Ureter (tissue), 1 donor: ENCODE measurements at regions not wholly inside any gene's neighbourhood (a gene's known extent, or its start where the extent isn't known, plus 50 kb on each side); places are given as distances from the start of the nearest gene placed in this dataset.
"Not testable (repeated sequence)": the region's sequence is repeated elsewhere in the genome, so short reads cannot be mapped to it uniquely, and the experiment has no call there.

Experiments
- DNase-seq: peaks from one replicate; pipeline ENCODE4 v3.0.0-alpha.2; 2020; ENCODE audit warnings: low spot score
- donor health status: DM: yes; HTN: yes; CAD: no.

- no peak for DNase-seq
These were observed 980.9 kb downstream of the GATA3 start for GRCh38 chr10:9035355-9035754.

GRCh38 chr10:9036711-9037204, 982.3 kb downstream of the GATA3 start:
- DNase-seq = no peak

GRCh38 chr10:9038146-9038714, 983.7 kb downstream of the GATA3 start:
- no peak for DNase-seq

- DNase-seq = no peak
These were observed 989.0 kb downstream of the GATA3 start for GRCh38 chr10:9043466-9043865.

GRCh38 chr10:9045311-9045710, 990.8 kb downstream of the GATA3 start:
- no peak for DNase-seq

- DNase-seq = no peak
These were observed 997.0 kb downstream of the GATA3 start for GRCh38 chr10:9051328-9051974.

GRCh38 chr10:9052767-9053166, 998.3 kb downstream of the GATA3 start:
- no peak for DNase-seq

- no peak for DNase-seq
These were observed 1002.0 kb downstream of the GATA3 start for GRCh38 chr10:9056521-9056920.

GRCh38 chr10:9057293-9057692, 1002.8 kb downstream of the GATA3 start:
- not testable (repeated sequence) for DNase-seq

- no peak for DNase-seq
These were observed 1005.8 kb downstream of the GATA3 start for GRCh38 chr10:9060314-9060713.

GRCh38 chr10:9061871-9062270, 1007.4 kb downstream of the GATA3 start:
- DNase-seq = no peak

GRCh38 chr10:9066152-9066551, 1011.7 kb downstream of the GATA3 start:
- DNase-seq = no peak

- DNase-seq = no peak
These were observed 1013.5 kb downstream of the GATA3 start for GRCh38 chr10:9068003-9068402.

- no peak for DNase-seq
These were observed 1014.6 kb downstream of the GATA3 start for GRCh38 chr10:9069136-9069535.

GRCh38 chr10:9075420-9075819, 1020.9 kb downstream of the GATA3 start:
- no peak for DNase-seq

GRCh38 chr10:9076066-9076465, 1021.6 kb downstream of the GATA3 start:
- DNase-seq = no peak

- no peak for DNase-seq
These were observed 1026.8 kb downstream of the GATA3 start for GRCh38 chr10:9081253-9081652.

GRCh38 chr10:9081961-9082360, 1027.5 kb downstream of the GATA3 start:
- no peak for DNase-seq

- DNase-seq = no peak
These were observed 1037.1 kb downstream of the GATA3 start for GRCh38 chr10:9091530-9092093.

GRCh38 chr10:9096288-9096687, 1041.8 kb downstream of the GATA3 start:
- DNase-seq = no peak

- DNase-seq = no peak
These were observed 1042.9 kb downstream of the GATA3 start for GRCh38 chr10:9097206-9097990.

- no peak for DNase-seq
These were observed 1043.5 kb downstream of the GATA3 start for GRCh38 chr10:9097991-9098306.

- no peak for DNase-seq
These were observed 1047.5 kb downstream of the GATA3 start for GRCh38 chr10:9102026-9102425.
